Prostate gland (tissue), 2 donors: ENCODE measurements at regions not wholly inside any gene's neighbourhood (a gene's known extent, or its start where the extent isn't known, plus 50 kb on each side); places are given as distances from the start of the nearest gene placed in this dataset.

ENCODE experiments used
- DNase-seq: peaks from one replicate; pipeline ENCODE4 v3.0.0-alpha.2; 2019; ENCODE audit warnings: low spot score
- H3K27ac ChIP-seq, 2 donors: fragments of 200-600 bp; sonication (generic); 2 replicates each; pipeline ENCODE4 v1.5.1; 2017 to 2019
- H3K27me3 ChIP-seq: fragments of 200-600 bp; sonication (generic); replicated peaks from 2 replicates; pipeline ENCODE4 v1.5.1; 2019; ENCODE audit not compliant: insufficient read depth
- H3K36me3 ChIP-seq, 2 donors: fragments of 200-600 bp; sonication (generic); 1 replicate in 1 of 2; 2 replicates in 1 of 2; pipeline versions ENCODE4 v1.5.1 to v1.8.1; 2017 to 2019
- H3K4me1 ChIP-seq: fragments of 200-600 bp; sonication (generic); replicated peaks from 2 replicates; pipeline ENCODE4 v1.5.1; 2019
- H3K4me3 ChIP-seq, 2 donors: fragments of 200-600 bp; sonication (generic); 2 replicates each; pipeline ENCODE4 v1.5.1; 2017 to 2019
- H3K9me3 ChIP-seq: fragments of 200-600 bp; sonication (generic); 2 replicates; pipeline ENCODE4 v1.5.1; 2017
- POLR2A ChIP-seq: fragments of 450-650 bp; IDR thresholded peaks from one replicate; pipeline ENCODE4 v1.6.1; 2016; ENCODE audit warnings: antibody characterized with exemption, mild to moderate bottlenecking
- POLR2AphosphoS5 ChIP-seq: sonication (generic); formaldehyde crosslinking; IDR thresholded peaks from one replicate; pipeline ENCODE4 v1.6.1; 2017; ENCODE audit warnings: antibody characterized with exemption
- whole genome bisulfite sequencing: methylation state at CpG from one replicate; pipeline ENCODE4 v1.1.5; 2018; 5-methylcytosine and 5-hydroxymethylcytosine counted together
- intact Hi-C: fragments of 100-400 bp; cut with DNase I; formaldehyde crosslinking; loops from one replicate; pipeline ENCODE4 v1.14.2; 2022
- TF ChIP-seq, protein P1 (sequence below), 4 experiments: fragments of 200-600 bp in 2 of 4; fragments of 450-650 bp in 2 of 4; sonication (generic) in 2 of 4; IDR thresholded peaks; 1 replicate in 3 of 4; 2 replicates in 1 of 4; pipeline ENCODE4 v1.5.1; 2016 to 2019; ENCODE audit warnings: antibody characterized with exemption in 4 of 4, mild to moderate bottlenecking in 2 of 4, moderate library complexity in 2 of 4

DNA sequence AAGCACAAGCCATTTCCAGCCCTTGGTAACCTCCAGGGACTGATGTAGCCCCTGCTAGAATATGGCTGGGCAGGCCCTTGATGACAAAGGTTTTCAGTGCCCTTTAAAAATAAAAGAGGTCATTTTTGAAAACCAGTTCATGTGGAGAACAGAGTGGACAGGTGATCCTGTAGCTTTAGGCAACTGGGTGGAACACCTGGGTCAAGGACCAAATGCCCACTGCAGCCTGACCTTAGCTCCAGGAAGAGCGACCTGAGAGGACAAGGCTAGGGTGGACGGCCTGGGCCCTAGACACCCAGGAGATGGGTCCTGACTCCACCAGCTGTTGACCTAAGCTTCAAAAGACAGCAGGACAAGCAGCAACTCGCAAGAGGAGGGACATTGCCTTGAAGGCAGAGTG lies 116.6 kb downstream of the LIPG start:
- Histone ChIP-seq H3K27me3 (no peaks in the 10 kb centered on the region), H3K36me3 (no peaks in the 10 kb centered on the region), H3K27ac (no peak overlapping the region), H3K9me3 (no peaks in the 10 kb centered on the region), H3K4me1 (no peaks in the 10 kb centered on the region), H3K4me3 (no peak overlapping the region)
- TF ChIP-seq, protein P1, sequence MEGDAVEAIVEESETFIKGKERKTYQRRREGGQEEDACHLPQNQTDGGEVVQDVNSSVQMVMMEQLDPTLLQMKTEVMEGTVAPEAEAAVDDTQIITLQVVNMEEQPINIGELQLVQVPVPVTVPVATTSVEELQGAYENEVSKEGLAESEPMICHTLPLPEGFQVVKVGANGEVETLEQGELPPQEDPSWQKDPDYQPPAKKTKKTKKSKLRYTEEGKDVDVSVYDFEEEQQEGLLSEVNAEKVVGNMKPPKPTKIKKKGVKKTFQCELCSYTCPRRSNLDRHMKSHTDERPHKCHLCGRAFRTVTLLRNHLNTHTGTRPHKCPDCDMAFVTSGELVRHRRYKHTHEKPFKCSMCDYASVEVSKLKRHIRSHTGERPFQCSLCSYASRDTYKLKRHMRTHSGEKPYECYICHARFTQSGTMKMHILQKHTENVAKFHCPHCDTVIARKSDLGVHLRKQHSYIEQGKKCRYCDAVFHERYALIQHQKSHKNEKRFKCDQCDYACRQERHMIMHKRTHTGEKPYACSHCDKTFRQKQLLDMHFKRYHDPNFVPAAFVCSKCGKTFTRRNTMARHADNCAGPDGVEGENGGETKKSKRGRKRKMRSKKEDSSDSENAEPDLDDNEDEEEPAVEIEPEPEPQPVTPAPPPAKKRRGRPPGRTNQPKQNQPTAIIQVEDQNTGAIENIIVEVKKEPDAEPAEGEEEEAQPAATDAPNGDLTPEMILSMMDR (IDR thresholded peaks at IDR 0.05), result no peak
- no peak for TF ChIP-seq POLR2A
- TF ChIP-seq POLR2AphosphoS5, result no peak
- intact Hi-C loops, result no loop called here
- peak; percentile 23 for DNase-seq
- WGBS, result 35% methylated on average over 3 of the region's 3 CpGs

DNA sequence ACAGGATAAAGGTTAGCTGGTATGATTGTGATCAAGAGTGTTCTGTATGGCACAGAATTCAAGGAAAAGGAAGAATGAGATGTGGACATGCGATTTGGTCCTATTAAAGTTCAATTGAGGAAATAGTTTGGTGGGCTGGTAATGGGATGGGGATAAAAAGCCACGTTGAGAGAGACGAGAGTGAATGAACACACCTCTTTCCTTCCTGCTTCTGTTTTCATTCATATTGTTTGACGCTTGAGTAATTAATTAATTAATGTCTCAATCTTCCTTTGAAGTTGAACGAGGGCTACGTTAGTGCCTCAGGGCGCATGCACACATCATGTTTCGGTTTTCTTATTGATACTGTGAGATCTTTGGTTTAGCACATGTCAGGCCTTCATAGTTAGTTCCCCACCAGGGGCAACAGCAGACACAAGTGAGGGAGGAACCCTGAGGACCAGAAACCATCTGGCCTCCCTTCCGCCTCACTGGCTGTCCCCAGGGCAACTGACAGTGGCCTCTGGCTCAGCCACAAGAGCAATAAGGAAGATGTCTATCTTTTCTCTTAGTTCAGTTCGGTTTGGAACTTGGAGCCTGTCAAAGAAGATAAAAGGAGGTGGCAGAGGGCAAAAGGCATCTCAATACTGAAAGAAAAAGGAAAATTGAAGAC lies 116.0 kb downstream of the LIPG start:
- TF ChIP-seq, protein P1 (IDR thresholded peaks at IDR 0.05), result no peak
- no peak for TF ChIP-seq POLR2AphosphoS5
- no peak for TF ChIP-seq POLR2A
- intact Hi-C loops, result no loop called here

DNA sequence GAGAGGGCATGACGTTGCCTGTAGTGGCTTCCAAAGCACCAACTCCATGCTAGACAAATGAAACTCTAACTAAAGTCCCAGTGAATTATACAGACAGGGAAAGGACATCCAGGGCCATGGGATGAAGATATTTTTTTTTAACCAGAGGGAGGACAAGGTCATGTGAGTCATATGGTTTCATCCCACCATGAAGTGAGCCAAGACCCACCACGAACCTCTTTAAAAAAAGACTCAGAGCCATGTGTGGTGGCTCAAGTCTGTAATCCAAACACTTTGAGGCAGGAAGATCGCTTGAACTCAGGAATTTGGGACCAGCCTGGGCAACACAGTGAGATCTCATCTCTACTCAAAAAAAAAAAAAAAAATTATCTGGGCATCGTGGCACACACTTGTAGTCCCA lies 115.2 kb downstream of the LIPG start:
- WGBS, result 81% methylated on average over 4 of the region's 4 CpGs
- no peak for TF ChIP-seq POLR2A
- TF ChIP-seq, protein P1 (IDR thresholded peaks at IDR 0.05), result no peak
- no peak for DNase-seq
- H3K36me3 ChIP-seq, result no peaks in the 10 kb centered on the region
- H3K4me1 ChIP-seq, result no peaks in the 10 kb centered on the region
- H3K4me3 ChIP-seq, result no peak overlapping the region
- H3K9me3 ChIP-seq, result no peaks in the 10 kb centered on the region
- intact Hi-C loops, result no loop called here
- no peaks in the 10 kb centered on the region for H3K27me3 ChIP-seq
- no peak overlapping the region for H3K27ac ChIP-seq

More for the DNA sequence above, 116.0 kb downstream of the LIPG start:
- H3K4me1 ChIP-seq, result no peaks in the 10 kb centered on the region
- WGBS, result 83% methylated on average over 10 of the region's 10 CpGs
- no peaks in the 10 kb centered on the region for H3K9me3 ChIP-seq
- no peak for DNase-seq
- H3K4me3 ChIP-seq, result no peak overlapping the region
- H3K36me3 ChIP-seq, result no peaks in the 10 kb centered on the region
- H3K27ac ChIP-seq, result no peak overlapping the region
- no peaks in the 10 kb centered on the region for H3K27me3 ChIP-seq

DNA sequence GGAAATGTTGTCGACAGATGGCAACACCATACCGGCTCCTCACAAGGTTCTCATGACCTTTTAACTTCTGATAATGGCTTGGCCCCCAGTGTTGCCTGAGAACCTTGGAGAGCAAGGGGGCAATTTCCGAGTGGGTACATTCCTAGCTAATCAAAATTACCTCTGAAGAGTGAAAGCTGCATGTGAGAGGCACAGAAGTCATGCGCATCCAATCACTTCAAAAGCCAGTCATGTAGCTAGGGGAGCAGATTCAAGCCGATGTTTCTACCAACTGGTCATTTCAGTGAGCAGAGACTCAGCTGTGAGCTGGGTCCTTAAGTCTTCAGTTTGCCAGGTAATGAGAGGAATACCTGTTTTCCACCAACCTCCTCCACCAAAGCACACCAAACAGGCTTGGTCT lies 111.4 kb downstream of the LIPG start:
- Histone ChIP-seq H3K27me3 (no peaks in the 10 kb centered on the region), H3K9me3 (no peaks in the 10 kb centered on the region), H3K27ac (no peak overlapping the region), H3K4me1 (no peaks in the 10 kb centered on the region), H3K36me3 (no peaks in the 10 kb centered on the region), H3K4me3 (no peak overlapping the region)
- intact Hi-C loops, result no loop called here
- TF ChIP-seq POLR2AphosphoS5 (no peak), POLR2A (no peak)
- TF ChIP-seq, protein P1 (IDR thresholded peaks at IDR 0.05), result no peak
- DNase-seq, result no peak
- WGBS, result 89% methylated on average over 5 of the region's 5 CpGs

DNA sequence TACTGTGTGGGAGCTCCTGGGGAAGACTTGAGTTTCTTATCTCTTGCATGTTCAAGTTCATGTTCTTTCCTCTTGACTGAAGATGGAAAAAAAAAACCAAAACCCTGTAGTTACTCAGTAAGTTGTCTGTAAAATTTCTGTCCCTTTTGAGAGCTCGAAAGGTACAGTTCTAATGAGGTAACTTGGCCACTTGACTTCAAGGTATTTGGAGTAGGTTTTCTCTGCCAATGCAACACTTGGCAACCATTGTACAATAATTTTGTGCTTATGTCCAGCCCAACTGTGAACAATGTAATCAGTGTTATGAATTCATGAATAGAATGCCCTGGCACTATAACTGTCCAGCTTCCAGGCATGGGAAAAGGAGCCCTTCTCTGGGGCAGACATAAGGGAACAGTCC lies 111.0 kb downstream of the LIPG start:
- intact Hi-C loops, result no loop called here
- 82% methylated on average over 1 of the region's 1 CpG for WGBS
- DNase-seq, result no peak
- Histone ChIP-seq H3K27ac (no peak overlapping the region), H3K27me3 (no peaks in the 10 kb centered on the region), H3K9me3 (no peaks in the 10 kb centered on the region), H3K36me3 (no peaks in the 10 kb centered on the region), H3K4me3 (no peak overlapping the region), H3K4me1 (no peaks in the 10 kb centered on the region)
- TF ChIP-seq POLR2AphosphoS5 (no peak), POLR2A (no peak)
- TF ChIP-seq, protein P1 (IDR thresholded peaks at IDR 0.05), result no peak
